Nephron (organoid): ENCODE measurements at regions not wholly inside any gene's neighbourhood (a gene's known extent, or its start where the extent isn't known, plus 50 kb on each side); places are given as distances from the start of the nearest gene placed in this dataset.

Source experiments
- H3K27ac Mint-ChIP-seq, 3 experiments: 2 replicates each; pipeline ENCODE4 v1.8.0; 2020; ENCODE audit warnings: mixed read lengths in 3 of 3, mild to moderate bottlenecking in 2 of 3, moderate library complexity in 1 of 3
- H3K27me3 Mint-ChIP-seq: 2 replicates; pipeline ENCODE4 v1.8.0; 2021; ENCODE audit warnings: low read depth, mild to moderate bottlenecking, moderate library complexity, mixed read lengths
- H3K36me3 Mint-ChIP-seq: 2 replicates; pipeline ENCODE4 v1.8.0; 2020; ENCODE audit warnings: low read depth, mixed read lengths
- H3K4me1 Mint-ChIP-seq: 2 replicates; pipeline ENCODE4 v1.8.0; 2020; ENCODE audit warnings: mixed read lengths
- H3K4me3 Mint-ChIP-seq, 3 experiments: 2 replicates each; pipeline ENCODE4 v1.8.0; 2020; ENCODE audit warnings: mild to moderate bottlenecking in 3 of 3, mixed read lengths in 3 of 3, moderate library complexity in 2 of 3
- H3K9me3 Mint-ChIP-seq: 2 replicates; pipeline ENCODE4 v1.8.0; 2020; ENCODE audit warnings: mixed read lengths
- TF ChIP-seq, protein P1 (sequence below), 3 experiments: fragments of 200-600 bp; sonication (generic); IDR thresholded peaks; one replicate each; pipeline ENCODE4 v1.5.0; 2021; ENCODE audit warnings: antibody characterized with exemption in 3 of 3; ENCODE audit not compliant: unreplicated experiment in 3 of 3

DNA sequence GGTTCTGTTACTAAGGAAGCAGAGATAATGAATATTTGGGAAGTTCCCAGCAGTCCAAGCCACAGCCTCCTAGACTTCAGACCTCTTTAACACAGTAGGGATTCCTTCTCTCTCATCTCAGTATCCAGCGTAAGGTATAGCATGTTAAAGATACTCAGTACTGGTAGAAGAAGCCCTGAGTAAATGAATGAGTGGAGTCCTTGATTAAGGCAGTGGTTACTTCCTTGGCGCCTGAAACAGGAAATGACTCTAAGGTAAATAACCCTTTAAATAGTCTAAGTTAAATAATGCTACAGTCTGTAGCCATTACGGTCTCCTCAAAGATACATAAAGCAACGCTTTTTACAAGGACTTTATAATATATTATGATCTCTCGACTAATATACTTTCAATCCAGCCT is 650.8 kb upstream of the MIR17HG start:
- H3K9me3 Mint-ChIP-seq = no peaks in the 10 kb centered on the region
- H3K36me3 Mint-ChIP-seq = no peaks in the 10 kb centered on the region
- H3K4me1 Mint-ChIP-seq = no peaks in the 10 kb centered on the region
- no peak overlapping the region for H3K27ac Mint-ChIP-seq
- no peaks in the 10 kb centered on the region for H3K27me3 Mint-ChIP-seq
- TF ChIP-seq, protein P1, sequence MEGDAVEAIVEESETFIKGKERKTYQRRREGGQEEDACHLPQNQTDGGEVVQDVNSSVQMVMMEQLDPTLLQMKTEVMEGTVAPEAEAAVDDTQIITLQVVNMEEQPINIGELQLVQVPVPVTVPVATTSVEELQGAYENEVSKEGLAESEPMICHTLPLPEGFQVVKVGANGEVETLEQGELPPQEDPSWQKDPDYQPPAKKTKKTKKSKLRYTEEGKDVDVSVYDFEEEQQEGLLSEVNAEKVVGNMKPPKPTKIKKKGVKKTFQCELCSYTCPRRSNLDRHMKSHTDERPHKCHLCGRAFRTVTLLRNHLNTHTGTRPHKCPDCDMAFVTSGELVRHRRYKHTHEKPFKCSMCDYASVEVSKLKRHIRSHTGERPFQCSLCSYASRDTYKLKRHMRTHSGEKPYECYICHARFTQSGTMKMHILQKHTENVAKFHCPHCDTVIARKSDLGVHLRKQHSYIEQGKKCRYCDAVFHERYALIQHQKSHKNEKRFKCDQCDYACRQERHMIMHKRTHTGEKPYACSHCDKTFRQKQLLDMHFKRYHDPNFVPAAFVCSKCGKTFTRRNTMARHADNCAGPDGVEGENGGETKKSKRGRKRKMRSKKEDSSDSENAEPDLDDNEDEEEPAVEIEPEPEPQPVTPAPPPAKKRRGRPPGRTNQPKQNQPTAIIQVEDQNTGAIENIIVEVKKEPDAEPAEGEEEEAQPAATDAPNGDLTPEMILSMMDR (IDR thresholded peaks at IDR 0.05; ENCODE audit: unreplicated experiment in 3 of 3) = no peak
- no peak overlapping the region for H3K4me3 Mint-ChIP-seq

DNA sequence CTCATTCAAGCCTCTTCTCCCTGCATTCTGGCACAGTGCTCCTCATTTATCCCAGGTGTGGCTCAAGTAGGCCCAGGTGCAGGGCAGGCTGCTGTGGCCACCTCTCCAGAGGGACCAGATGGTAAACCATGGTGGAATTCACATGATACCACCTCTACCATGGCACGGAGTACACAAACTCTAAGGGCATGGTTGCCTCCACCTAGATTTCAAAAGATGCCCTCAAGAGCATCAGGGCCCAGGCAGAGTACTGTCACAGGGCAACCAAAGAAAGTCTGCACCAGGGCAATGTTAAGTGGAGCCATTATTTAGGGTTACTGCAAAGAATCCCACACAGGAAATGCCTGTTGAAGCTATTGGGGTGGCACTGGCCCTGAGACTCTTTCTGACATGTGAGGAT is 647.1 kb upstream of the MIR17HG start:
- H3K4me1 Mint-ChIP-seq = no peaks in the 10 kb centered on the region
- H3K27ac Mint-ChIP-seq = no peak overlapping the region
- TF ChIP-seq, protein P1 (IDR thresholded peaks at IDR 0.05; ENCODE audit: unreplicated experiment in 3 of 3) = no peak
- H3K4me3 Mint-ChIP-seq = no peak overlapping the region
- no peaks in the 10 kb centered on the region for H3K36me3 Mint-ChIP-seq
- H3K27me3 Mint-ChIP-seq = no peaks in the 10 kb centered on the region
- H3K9me3 Mint-ChIP-seq = peaks cover 2% of the 10 kb centered on the region

DNA sequence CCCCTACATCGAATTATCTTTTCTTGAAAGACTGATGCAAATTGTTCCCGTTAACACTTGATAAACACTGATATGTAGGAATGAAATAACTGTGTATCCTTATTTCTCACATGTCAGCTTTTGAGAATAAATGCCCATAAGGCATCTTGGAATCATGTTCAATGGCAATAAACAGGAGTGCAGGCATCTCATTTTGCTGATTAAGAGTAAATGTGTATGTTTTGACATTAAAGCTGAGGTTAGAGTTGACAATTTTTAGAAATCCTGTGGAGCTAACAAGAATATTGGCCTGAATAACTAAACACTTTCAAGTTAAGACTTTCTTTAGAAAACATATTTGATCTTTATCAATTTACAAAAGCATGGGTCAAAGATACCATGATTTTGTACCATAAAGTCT is 646.2 kb upstream of the MIR17HG start:
- Mint-ChIP-seq H3K4me1 (no peaks in the 10 kb centered on the region), H3K9me3 (peaks cover 2% of the 10 kb centered on the region), H3K4me3 (no peak overlapping the region), H3K27ac (no peak overlapping the region), H3K27me3 (no peaks in the 10 kb centered on the region), H3K36me3 (no peaks in the 10 kb centered on the region)
- TF ChIP-seq, protein P1 (IDR thresholded peaks at IDR 0.05; ENCODE audit: unreplicated experiment in 3 of 3) = no peak

GRCh38 chr13:90702050-90702449 is 645.4 kb upstream of the MIR17HG start:
- H3K27me3 Mint-ChIP-seq = no peaks in the 10 kb centered on the region
- peaks cover 7% of the 10 kb centered on the region for H3K9me3 Mint-ChIP-seq
- H3K36me3 Mint-ChIP-seq = no peaks in the 10 kb centered on the region
- no peak overlapping the region for H3K27ac Mint-ChIP-seq
- no peaks in the 10 kb centered on the region for H3K4me1 Mint-ChIP-seq
- H3K4me3 Mint-ChIP-seq = no peak overlapping the region
- TF ChIP-seq, protein P1 (IDR thresholded peaks at IDR 0.05; ENCODE audit: unreplicated experiment in 3 of 3) = no peak

DNA sequence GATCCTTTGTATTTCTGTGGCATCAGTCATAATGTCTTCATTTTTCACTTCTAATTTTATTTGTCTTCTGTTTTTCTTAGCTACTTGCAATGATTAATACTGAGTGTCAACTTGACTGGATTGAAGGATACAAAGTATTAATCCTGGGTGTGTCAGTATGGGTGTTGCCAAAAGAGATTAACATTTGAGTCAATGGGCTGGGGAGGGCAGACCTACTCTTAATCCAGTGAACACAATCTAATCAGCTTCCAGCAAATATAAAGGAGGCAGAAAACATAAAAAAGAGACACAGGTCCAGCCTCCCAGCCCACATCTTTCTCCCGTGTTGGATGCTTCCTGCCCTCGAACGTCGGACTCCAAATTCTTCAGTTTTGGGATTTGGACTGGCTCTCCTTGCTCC is 640.9 kb upstream of the MIR17HG start:
- peaks cover 11% of the 10 kb centered on the region for H3K9me3 Mint-ChIP-seq
- TF ChIP-seq, protein P1 (IDR thresholded peaks at IDR 0.05; ENCODE audit: unreplicated experiment in 3 of 3) = no peak
- no peaks in the 10 kb centered on the region for H3K36me3 Mint-ChIP-seq
- H3K27ac Mint-ChIP-seq = no peak overlapping the region
- no peaks in the 10 kb centered on the region for H3K27me3 Mint-ChIP-seq
- H3K4me1 Mint-ChIP-seq = no peaks in the 10 kb centered on the region
- H3K4me3 Mint-ChIP-seq = no peak overlapping the region

DNA sequence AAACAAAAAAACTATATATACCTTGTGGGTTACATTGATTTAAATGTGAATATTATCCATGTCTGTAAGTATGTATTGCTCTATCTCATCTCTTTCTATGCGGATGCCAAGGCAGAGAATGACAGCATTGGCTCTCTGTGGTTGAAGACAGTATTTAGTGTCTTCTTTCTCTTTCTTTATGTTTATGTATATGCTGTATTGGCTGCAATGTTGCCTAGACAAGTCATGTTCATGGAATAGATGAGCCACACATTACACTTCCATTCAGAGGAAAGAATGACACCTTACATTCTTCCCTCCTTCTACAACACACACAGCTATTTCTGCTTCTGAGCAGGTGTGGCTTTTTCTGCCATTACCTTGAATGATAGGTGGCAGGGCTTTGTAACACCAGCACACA is 639.4 kb upstream of the MIR17HG start:
- no peaks in the 10 kb centered on the region for H3K36me3 Mint-ChIP-seq
- peaks cover 11% of the 10 kb centered on the region for H3K9me3 Mint-ChIP-seq
- no peaks in the 10 kb centered on the region for H3K27me3 Mint-ChIP-seq
- TF ChIP-seq, protein P1 (IDR thresholded peaks at IDR 0.05; ENCODE audit: unreplicated experiment in 3 of 3) = no peak
- H3K4me3 Mint-ChIP-seq = no peak overlapping the region
- H3K4me1 Mint-ChIP-seq = no peaks in the 10 kb centered on the region
- H3K27ac Mint-ChIP-seq = no peak overlapping the region
